HL-60/S4 treated with retinoic acid at 250 ng/mL for 4 days and 3 days (cell line): ENCODE measurements at regions not wholly inside any gene's neighbourhood (a gene's known extent, or its start where the extent isn't known, plus 50 kb on each side); places are given as distances from the start of the nearest gene placed in this dataset.

ENCODE experiments used
- in situ Hi-C: fragments of 300-500 bp; cut with MboI; formaldehyde crosslinking; loops from 2 replicates; pipeline ENCODE4 v1.7.0; 2022; ENCODE audit warnings: low sequenced_read_pairs

DNA sequence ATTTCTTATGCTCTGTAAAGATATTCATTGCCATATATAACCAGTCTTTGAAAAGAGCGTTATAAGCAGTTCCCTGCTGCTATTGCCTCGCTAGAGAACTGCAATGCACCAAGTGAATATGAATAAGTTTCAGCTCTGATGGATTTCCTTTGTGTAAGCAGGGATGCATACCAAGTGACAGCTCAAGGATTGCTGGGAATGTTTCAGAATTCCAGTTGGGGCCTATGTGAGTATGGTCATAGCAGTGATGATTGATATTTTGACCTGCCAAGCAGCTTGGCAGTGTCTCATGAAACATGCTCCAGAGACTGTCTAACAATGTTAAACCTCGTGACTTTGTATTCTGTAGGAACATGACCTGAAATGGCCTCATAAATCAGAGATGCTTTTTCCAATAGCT is 312.6 kb downstream of the C11orf87 start:
- in situ Hi-C loops, result no loop called here

DNA sequence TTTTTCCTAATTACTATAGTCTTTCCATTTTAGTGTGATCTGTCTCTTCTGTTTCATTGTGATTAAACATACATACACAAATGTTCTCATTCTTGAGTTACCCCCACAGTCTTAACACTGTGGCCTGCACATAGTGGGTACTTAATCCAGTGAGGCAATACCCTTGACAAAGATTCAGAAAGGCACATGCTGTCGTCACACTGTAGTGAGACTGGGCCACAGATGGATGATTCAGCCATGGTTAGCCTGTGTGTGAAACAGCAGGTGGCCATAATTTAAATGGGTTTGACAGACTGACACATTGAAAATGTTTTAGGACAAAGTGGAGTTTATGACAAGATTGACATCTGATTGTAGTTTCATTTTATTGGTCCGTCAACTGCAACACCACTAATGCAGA is 313.1 kb downstream of the C11orf87 start:
- in situ Hi-C loops, result no loop called here

DNA sequence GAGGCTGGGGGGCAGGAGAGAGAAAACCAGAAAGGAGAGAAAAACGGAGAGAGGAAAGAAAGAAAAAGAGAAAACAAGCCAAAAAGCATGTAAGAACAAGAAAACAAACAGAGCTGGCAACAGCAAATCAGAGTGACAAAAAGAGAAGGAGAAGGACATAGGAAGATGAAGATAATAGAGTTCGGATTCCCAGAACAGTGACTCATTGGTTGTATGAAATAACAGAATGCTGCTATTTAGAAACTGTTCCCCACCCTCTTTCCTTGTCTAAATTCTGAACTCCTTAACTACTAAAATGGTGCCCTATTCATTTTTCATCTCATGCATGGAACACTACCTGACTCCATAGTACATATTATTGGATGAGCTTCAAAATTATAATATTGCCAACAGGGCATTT is 317.4 kb downstream of the C11orf87 start:
- in situ Hi-C loops, result no loop called here

DNA sequence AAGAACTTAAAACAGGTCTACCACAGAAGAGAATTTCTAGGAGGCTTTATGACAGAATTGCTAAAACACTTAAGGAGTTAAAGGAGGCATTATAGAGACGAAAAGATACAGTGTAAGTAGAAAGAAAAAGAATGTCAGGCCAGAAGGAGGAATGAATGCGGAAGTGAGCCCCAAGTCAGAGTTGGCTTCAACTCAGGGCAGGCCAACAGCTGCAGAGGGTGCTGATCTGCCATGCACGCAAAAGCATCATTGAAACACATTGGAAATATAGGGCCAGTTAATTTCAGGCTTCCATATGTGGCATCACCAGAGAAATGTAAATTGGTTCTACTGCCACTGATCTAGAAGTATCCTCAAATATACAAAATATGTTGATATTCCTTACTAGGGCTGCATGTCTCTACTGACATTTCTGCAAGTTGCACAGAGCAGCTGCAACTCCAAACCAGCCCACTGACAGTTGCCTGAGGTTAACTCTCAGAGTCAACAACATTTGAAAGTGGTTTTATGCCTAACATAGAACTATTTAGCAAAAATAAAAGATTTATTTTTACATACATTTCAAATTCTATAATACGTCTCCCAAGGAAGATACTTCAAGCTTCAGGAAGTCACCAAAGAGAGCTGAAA is 324.1 kb downstream of the C11orf87 start:
- in situ Hi-C loops, result no loop called here

DNA sequence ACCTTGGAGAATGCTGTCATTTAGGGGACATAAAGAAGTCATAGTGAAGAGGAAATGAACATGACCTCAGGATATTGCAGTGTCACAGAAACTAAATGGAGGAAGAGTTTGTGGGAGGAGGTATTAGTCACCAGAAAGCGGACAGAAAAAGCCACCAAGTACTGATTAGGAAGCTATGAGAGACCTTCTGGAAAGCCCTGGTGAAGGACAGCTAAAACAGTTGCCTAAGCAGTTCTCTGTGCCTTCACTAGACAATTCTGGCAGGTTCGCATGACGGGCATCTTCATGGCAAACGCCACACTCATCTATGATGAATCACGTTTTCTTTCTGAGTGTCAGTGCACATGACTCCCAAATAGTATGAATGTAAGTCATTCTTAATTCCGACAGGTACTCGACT is 325.8 kb downstream of the C11orf87 start:
- in situ Hi-C loops, result no loop called here

- in situ Hi-C loops, result no loop called here
Measured at GRCh38 chr11:109749476-109749875, 327.5 kb downstream of the C11orf87 start.

- in situ Hi-C loops, result no loop called here
Measured at GRCh38 chr11:109750964-109751363, 329.0 kb downstream of the C11orf87 start.

DNA sequence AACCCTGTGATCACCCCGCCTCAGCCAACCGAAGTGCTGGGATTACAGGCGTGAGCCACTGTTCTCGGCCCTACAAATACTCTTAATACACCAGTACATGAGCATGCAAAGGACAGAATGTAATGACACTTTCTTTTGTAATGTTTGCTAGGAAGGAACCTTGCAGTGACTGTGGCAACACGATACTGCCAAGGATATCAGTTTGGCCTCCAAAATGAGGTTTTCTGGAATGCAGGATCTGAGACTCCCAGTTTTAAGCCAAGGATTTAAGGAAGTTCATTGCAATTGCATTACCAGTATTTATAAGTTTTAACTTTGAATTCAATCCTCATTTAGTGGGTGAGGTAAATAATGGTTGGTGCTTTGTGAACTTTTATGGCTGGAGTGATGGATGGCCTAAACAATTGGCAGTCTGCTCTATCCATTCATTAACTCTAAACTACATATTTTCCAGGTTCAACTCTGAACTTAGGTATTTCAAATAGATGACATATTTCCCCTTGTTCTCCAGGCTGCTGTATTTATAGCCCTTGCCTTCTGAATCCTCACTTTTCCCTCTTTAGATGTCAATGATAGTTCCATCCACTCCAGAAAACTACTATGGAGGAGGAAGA is 330.3 kb downstream of the C11orf87 start:
- in situ Hi-C loops, result no loop called here

- in situ Hi-C loops, result no loop called here
Measured at GRCh38 chr11:109756521-109756920, 334.5 kb downstream of the C11orf87 start.

DNA sequence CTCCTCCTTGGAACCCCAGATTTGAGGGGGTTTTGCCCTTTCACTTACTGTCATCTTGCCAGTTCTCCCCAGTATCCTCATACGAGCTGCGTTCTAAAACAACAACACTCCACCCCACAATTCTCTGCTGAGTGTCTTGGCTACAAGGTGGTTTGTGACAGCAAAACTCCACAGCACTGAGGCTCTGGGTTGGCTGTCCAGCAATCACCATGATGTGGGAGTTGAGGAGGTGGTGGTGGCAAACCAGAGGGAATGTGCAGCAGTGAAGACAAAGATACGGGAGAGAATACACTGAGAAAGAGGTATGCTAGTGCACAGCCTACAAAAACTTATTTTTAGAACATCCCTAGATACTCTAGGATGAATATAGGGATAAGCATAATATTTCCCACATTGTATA is 335.0 kb downstream of the C11orf87 start:
- in situ Hi-C loops, result no loop called here

DNA sequence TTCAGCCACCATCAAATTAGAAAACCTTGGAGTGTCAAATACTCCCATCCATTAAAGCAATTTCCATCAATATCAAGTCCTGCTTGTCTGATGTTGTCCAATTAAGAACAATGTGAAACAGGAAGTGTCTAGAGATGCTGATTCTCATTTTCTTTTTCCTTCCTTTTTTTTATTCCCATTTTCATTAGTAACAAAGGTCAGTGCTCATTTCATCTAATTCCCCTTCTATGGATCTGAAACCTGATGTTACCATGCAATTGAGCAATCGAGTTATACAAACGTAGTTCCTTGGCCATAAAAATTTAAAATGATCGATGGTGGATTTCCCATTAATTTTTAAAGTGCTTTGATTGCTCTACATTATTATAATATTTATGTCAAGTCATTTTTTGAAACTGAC is 330.6 kb upstream of the ZC3H12C start:
- in situ Hi-C loops, result no loop called here

GRCh38 chr11:109765709-109766311 is 327.4 kb upstream of the ZC3H12C start:
- in situ Hi-C loops, result no loop called here

DNA sequence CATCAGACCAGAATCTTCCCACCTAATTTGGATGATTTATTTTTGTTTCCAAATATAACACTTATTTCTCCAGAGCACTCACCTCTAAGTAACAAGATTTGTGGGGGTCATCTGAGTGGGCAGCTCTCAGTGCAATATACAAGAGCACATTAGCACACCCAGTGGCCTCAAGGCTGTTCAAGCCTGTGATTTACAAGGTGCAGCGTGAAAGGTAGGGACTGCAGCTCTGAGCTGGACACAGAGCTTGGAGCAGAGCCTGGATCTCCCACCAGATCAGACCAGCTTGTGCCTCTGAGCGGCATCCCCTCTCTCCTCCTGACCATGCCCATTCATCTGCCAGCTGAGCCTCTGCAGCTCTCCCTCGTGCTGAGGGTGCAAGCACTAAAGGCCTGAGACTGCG is 323.3 kb upstream of the ZC3H12C start:
- in situ Hi-C loops, result no loop called here

DNA sequence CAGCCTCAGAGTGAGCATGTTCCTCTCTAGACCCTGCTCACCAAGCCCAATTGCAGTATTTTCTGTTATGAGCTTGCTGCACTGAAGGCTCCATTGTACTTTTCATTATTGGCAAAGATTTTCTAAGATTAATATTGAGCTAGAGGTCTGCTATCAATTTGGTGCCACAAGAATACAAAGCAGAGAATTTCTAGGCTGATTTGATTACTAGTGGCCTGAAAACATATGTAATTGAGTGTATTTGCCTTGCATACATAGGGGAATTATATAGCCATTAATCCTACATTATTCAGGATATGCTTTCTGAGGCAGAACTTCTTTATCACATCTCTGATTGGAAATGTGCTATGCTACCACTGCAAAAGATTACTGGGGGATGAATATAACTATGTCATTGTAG is 322.9 kb upstream of the ZC3H12C start:
- in situ Hi-C loops, result no loop called here

GRCh38 chr11:109772892-109773291 is 320.3 kb upstream of the ZC3H12C start:
- in situ Hi-C loops, result no loop called here

DNA sequence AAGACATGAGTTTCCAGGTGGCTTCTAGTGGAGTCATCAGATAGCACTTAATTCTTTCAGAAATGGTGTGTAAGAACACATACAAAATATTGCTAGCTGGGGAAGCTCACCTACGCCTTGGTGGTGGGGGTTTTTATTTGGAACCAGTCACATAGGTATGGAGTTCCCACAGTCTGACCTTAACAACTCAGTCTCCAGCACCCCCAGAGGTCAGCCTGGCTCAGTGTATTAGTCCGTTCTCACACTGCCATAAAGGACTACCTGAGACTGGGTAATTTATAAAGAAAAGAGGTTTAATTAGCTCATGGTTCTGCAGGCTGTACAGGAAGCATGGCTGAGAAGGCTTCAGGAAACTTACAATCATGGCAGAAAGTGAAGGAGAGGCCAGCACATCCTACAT is 317.5 kb upstream of the ZC3H12C start:
- in situ Hi-C loops, result no loop called here

GRCh38 chr11:109783014-109783413 is 310.2 kb upstream of the ZC3H12C start:
- in situ Hi-C loops, result no loop called here

DNA sequence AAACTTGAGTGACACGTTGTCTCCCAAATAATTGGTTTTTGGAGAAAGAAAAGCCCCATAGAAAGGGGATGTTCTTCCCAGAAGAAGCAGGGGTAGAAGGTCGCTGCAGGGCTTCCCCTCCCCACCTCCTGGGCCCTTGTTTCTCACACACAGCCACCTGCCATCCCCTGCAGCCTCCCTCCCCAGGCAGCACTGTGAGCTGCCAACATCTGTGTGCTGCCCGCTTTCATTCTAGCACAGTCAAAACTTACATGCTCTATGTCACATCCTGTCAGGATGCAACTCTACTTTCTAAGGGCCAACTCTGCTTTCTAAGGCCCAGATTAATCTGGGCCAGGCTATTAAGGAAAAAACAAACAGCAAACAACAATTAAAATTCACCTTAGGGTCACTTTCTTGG is 309.4 kb upstream of the ZC3H12C start:
- in situ Hi-C loops, result no loop called here

- in situ Hi-C loops, result no loop called here
Measured at GRCh38 chr11:109784536-109784935, 308.7 kb upstream of the ZC3H12C start.

GRCh38 chr11:109785198-109785597 is 308.0 kb upstream of the ZC3H12C start:
- in situ Hi-C loops, result no loop called here

DNA sequence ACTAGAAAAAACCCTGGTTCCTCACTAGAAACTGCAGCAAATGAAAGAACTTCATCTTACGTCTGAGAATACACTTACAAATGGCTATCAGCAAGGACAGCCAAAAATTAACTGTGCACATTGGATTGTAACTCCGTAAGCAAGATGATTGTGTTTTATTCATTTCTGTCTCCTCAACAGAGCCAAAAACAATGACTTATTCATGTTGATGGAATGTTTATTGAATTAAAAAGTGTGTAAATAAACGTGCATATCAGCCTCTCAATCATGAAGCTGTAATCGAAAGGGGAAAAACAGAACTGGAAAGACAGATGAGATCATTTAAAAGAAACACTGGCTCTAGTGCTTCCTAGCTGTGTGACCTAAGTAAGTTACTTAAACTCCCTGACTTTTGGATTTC is 307.5 kb upstream of the ZC3H12C start:
- in situ Hi-C loops, result no loop called here

- in situ Hi-C loops, result no loop called here
Measured at GRCh38 chr11:109788948-109789490, 304.2 kb upstream of the ZC3H12C start.
